ENCODE measurements at regions not wholly inside any gene's neighbourhood (a gene's known extent, or its start where the extent isn't known, plus 50 kb on each side); places are given as distances from the start of the nearest gene placed in this dataset.
"Not testable (repeated sequence)": the region's sequence is repeated elsewhere in the genome, so short reads cannot be mapped to it uniquely, and the experiment has no call there.

DNA sequence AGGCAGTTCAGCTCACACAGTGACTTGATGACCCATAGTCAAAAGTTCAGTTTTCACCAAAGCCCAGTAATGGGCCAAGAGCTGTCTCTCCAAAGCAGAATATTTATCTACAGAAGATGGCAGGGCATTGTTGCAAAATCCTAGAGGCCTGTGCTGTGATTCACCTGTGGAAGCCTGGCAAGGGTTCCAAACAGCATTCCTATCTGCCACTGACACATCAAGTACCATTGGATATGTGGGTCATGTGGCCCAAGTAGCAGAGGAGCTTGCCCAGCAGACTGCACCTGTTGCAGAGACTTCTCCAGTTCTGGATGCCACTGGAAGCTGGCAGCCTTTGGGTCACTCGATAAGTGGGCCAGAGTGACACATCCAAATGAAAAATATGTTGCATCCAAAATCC is 159.6 kb upstream of the TSPY4 start:
- CTCF ChIA-PET (ENCODE audit: partially characterized antibody); H4K91ac ChIP-seq (replicated peaks; ENCODE audit: insufficient read length, low read length); H2AK5ac ChIP-seq (ENCODE audit: low read depth, low read length); H3K23me2 ChIP-seq (ENCODE audit: low read depth, low read length); H3K18ac ChIP-seq (ENCODE audit: extremely low read depth, low read length); H3K4me2 ChIP-seq (ENCODE audit: insufficient read depth in 1 of 2, low read depth in 2 of 2, low read length in 2 of 2); H3K36me3 ChIP-seq (ENCODE audit: control insufficient read depth in 2 of 4, insufficient read depth in 4 of 4, low read length in 3 of 4); H3K14ac ChIP-seq (ENCODE audit: insufficient read length); POLR2A ChIA-PET (ENCODE audit: partially characterized antibody); H3K27me3 ChIP-seq (replicated peaks in 1 of 4; ENCODE audit: control insufficient read depth in 3 of 4, extremely low read depth in 1 of 4, insufficient read depth in 3 of 4, low read length in 3 of 4); DNase-seq (ENCODE audit: low read depth in 1 of 2, low spot score in 2 of 2); H2BK5ac ChIP-seq (ENCODE audit: low read depth, low read length); H3K27ac ChIP-seq (ENCODE audit: low read depth, low read length); FAIRE-seq; H2BK15ac ChIP-seq (ENCODE audit: low read length); H4K5ac ChIP-seq (ENCODE audit: insufficient read length, low read depth, low read length); H2BK12ac ChIP-seq (ENCODE audit: low read depth, low read length); H3K23ac ChIP-seq (ENCODE audit: insufficient read length); H3K79me1 ChIP-seq (ENCODE audit: low read depth, low read length); H3K4ac ChIP-seq (replicated peaks; ENCODE audit: insufficient read length, low read depth, low read length); H2AFZ ChIP-seq (ENCODE audit: low read length); H3K79me2 ChIP-seq (ENCODE audit: control insufficient read depth in 1 of 2, insufficient read depth in 2 of 2, low read length in 2 of 2); H4K8ac ChIP-seq (ENCODE audit: extremely low read depth, insufficient read depth, low read length); H3K56ac ChIP-seq (replicated peaks; ENCODE audit: insufficient read length, low read depth, low read length); H3K4me3 ChIP-seq (ENCODE audit: extremely low read depth in 1 of 4, insufficient read depth in 2 of 4, low read depth in 3 of 4, low read length in 4 of 4); H4K20me1 ChIP-seq (replicated peaks in 1 of 2; ENCODE audit: control insufficient read depth in 1 of 2, insufficient read depth in 2 of 2, low read length in 2 of 2); H2BK120ac ChIP-seq (replicated peaks; ENCODE audit: low read depth, low read length); H3K9ac ChIP-seq (replicated peaks in 1 of 4; ENCODE audit: extremely low read depth in 1 of 4, low read depth in 3 of 4, low read length in 3 of 4); H2BK20ac ChIP-seq (ENCODE audit: low read length); H3K4me1 ChIP-seq (replicated peaks in 1 of 4; ENCODE audit: control insufficient read depth in 3 of 4, insufficient read depth in 4 of 4, low read length in 3 of 4): not testable (repeated sequence)
- no CpG with 5 or more reads among the region's 1 CpG for WGBS, 2 experiments (ENCODE audit: extremely low coverage in 1 of 2, insufficient coverage in 1 of 2, insufficient read length in 1 of 2, insufficient replicate concordance in 2 of 2, low coverage in 1 of 2, low lambda C conversion rate in 2 of 2, missing lambda C conversion rate in 1 of 2)
- H3K9me3 ChIP-seq (ENCODE audit: insufficient read depth in 2 of 2, low read depth in 1 of 2, low read length in 1 of 2), result peaks cover 5 to 27% of the 10 kb centered on the region in 2 experiments; a peak in 3 of 4 replicates

DNA sequence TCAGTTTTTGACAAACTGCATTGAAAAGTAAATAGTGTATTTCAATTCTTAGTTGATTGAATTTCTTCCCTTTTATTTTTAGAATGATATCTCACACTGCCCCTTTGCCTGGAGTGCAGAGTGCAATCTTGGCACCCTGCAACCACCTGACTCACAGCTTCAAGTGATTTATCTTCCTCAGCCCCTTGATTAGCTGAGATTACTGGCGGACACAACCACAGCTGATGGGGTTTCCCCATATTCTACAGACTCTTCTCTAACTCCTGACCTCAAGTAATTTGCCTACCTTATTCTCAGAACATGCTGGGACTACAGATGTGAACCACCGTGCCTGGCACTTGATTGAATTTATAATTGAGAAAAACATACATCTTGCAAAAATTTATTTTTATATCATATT is 152.4 kb upstream of the TSPY4 start:
- H3K79me2 ChIP-seq (ENCODE audit: control insufficient read depth in 1 of 2, insufficient read depth in 2 of 2, low read length in 2 of 2); H3K27me3 ChIP-seq (replicated peaks in 1 of 4; ENCODE audit: control insufficient read depth in 3 of 4, extremely low read depth in 1 of 4, insufficient read depth in 3 of 4, low read length in 3 of 4); CTCF ChIA-PET (ENCODE audit: partially characterized antibody); H3K14ac ChIP-seq (ENCODE audit: insufficient read length); H3K4me3 ChIP-seq (ENCODE audit: extremely low read depth in 1 of 4, insufficient read depth in 2 of 4, low read depth in 3 of 4, low read length in 4 of 4); H3K9ac ChIP-seq (replicated peaks in 1 of 4; ENCODE audit: extremely low read depth in 1 of 4, low read depth in 3 of 4, low read length in 3 of 4); H2BK120ac ChIP-seq (replicated peaks; ENCODE audit: low read depth, low read length); H2BK5ac ChIP-seq (ENCODE audit: low read depth, low read length); H3K27ac ChIP-seq (ENCODE audit: low read depth, low read length); FAIRE-seq; H3K4ac ChIP-seq (replicated peaks; ENCODE audit: insufficient read length, low read depth, low read length); H3K79me1 ChIP-seq (ENCODE audit: low read depth, low read length); H2AK5ac ChIP-seq (ENCODE audit: low read depth, low read length); H4K8ac ChIP-seq (ENCODE audit: extremely low read depth, insufficient read depth, low read length); DNase-seq (ENCODE audit: low read depth in 1 of 2, low spot score in 2 of 2); H3K4me1 ChIP-seq (replicated peaks in 1 of 4; ENCODE audit: control insufficient read depth in 3 of 4, insufficient read depth in 4 of 4, low read length in 3 of 4); H3K18ac ChIP-seq (ENCODE audit: extremely low read depth, low read length); H3K56ac ChIP-seq (replicated peaks; ENCODE audit: insufficient read length, low read depth, low read length); H4K5ac ChIP-seq (ENCODE audit: insufficient read length, low read depth, low read length); H3K23ac ChIP-seq (ENCODE audit: insufficient read length); H2BK20ac ChIP-seq (ENCODE audit: low read length); H3K36me3 ChIP-seq (ENCODE audit: control insufficient read depth in 2 of 4, insufficient read depth in 4 of 4, low read length in 3 of 4); H2AFZ ChIP-seq (ENCODE audit: low read length); H3K23me2 ChIP-seq (ENCODE audit: low read depth, low read length); POLR2A ChIA-PET (ENCODE audit: partially characterized antibody); H2BK12ac ChIP-seq (ENCODE audit: low read depth, low read length); H4K20me1 ChIP-seq (replicated peaks in 1 of 2; ENCODE audit: control insufficient read depth in 1 of 2, insufficient read depth in 2 of 2, low read length in 2 of 2); H3K4me2 ChIP-seq (ENCODE audit: insufficient read depth in 1 of 2, low read depth in 2 of 2, low read length in 2 of 2); H2BK15ac ChIP-seq (ENCODE audit: low read length); H4K91ac ChIP-seq (replicated peaks; ENCODE audit: insufficient read length, low read length): not testable (repeated sequence)
- WGBS, 2 experiments (ENCODE audit: extremely low coverage in 1 of 2, insufficient coverage in 1 of 2, insufficient read length in 1 of 2, insufficient replicate concordance in 2 of 2, low coverage in 1 of 2, low lambda C conversion rate in 2 of 2, missing lambda C conversion rate in 1 of 2), result 78% methylated on average over 2 of the region's 2 CpGs; no CpG with 5 or more reads in 1 of the 2 experiments
- peaks cover 0 to 14% of the 10 kb centered on the region in 2 experiments; a peak in 2 of 4 replicates for H3K9me3 ChIP-seq (ENCODE audit: insufficient read depth in 2 of 2, low read depth in 1 of 2, low read length in 1 of 2)
